Brain microvascular endothelial cell (primary cell): ENCODE measurements at regions not wholly inside any gene's neighbourhood (a gene's known extent, or its start where the extent isn't known, plus 50 kb on each side); places are given as distances from the start of the nearest gene placed in this dataset.

Experiments
- DNase-seq: peaks from one replicate; pipeline ENCODE4 v3.0.0-alpha.2; 2020
- H3K27ac ChIP-seq: fragments of 250-450 bp; sonication (Bioruptor Pico); 2 replicates; pipeline ENCODE4 v1.5.1; 2020; ENCODE audit warnings: mild to moderate bottlenecking, moderate library complexity
- H3K27me3 ChIP-seq: fragments of 250-450 bp; sonication (Bioruptor Pico); replicated peaks from 2 replicates; pipeline ENCODE4 v1.5.1; 2020; ENCODE audit warnings: mild to moderate bottlenecking
- H3K36me3 ChIP-seq: fragments of 250-450 bp; sonication (Bioruptor Pico); replicated peaks from 2 replicates; pipeline ENCODE4 v1.5.1; 2020; ENCODE audit warnings: mild to moderate bottlenecking
- H3K4me3 ChIP-seq: 2 replicates; pipeline ENCODE4 v1.5.1; 2011; ENCODE audit warnings: low read depth, mild to moderate bottlenecking, control low read depth, low read length, moderate library complexity
- CTCF ChIP-seq: IDR thresholded peaks from 2 replicates; pipeline ENCODE4 v1.5.1; 2011; ENCODE audit warnings: low read depth, mild to moderate bottlenecking, moderate library complexity, low read length, control low read depth, inconsistent platforms; ENCODE audit errors: missing control alignments
- in situ Hi-C: cut with HindIII; loops from 2 replicates; pipeline ENCODE4 v1.10.0; 2017; ENCODE audit warnings: low sequenced_read_pairs, low pct_ligation_motif_present

- in situ Hi-C loops: no loop called here
- no peak for DNase-seq
- no peak overlapping the region for H3K4me3 ChIP-seq
- no peak for TF ChIP-seq CTCF
- no peaks in the 10 kb centered on the region for H3K27me3 ChIP-seq
- no peak overlapping the region for H3K27ac ChIP-seq
- no peaks in the 10 kb centered on the region for H3K36me3 ChIP-seq
Measured at GRCh38 chr3:177371888-177372287, 174.6 kb upstream of the TBL1XR1 start.

GRCh38 chr3:177374323-177374722, 177.0 kb upstream of the TBL1XR1 start:
- in situ Hi-C loops: no loop called here
- Histone ChIP-seq H3K27ac (no peak overlapping the region), H3K36me3 (no peaks in the 10 kb centered on the region), H3K4me3 (no peak overlapping the region), H3K27me3 (no peaks in the 10 kb centered on the region)
- no peak for TF ChIP-seq CTCF
- DNase-seq: no peak

GRCh38 chr3:177375316-177375715, 178.0 kb upstream of the TBL1XR1 start:
- no peaks in the 10 kb centered on the region for H3K27me3 ChIP-seq
- in situ Hi-C loops: no loop called here
- no peak overlapping the region for H3K4me3 ChIP-seq
- H3K36me3 ChIP-seq: no peaks in the 10 kb centered on the region
- no peak for DNase-seq
- H3K27ac ChIP-seq: no peak overlapping the region
- TF ChIP-seq CTCF: no peak

GRCh38 chr3:177377166-177377565, 179.9 kb upstream of the TBL1XR1 start:
- Histone ChIP-seq H3K27ac (no peak overlapping the region), H3K27me3 (no peaks in the 10 kb centered on the region), H3K36me3 (no peaks in the 10 kb centered on the region), H3K4me3 (no peak overlapping the region)
- in situ Hi-C loops: no loop called here
- TF ChIP-seq CTCF: no peak
- no peak for DNase-seq

GRCh38 chr3:177378168-177378567, 180.9 kb upstream of the TBL1XR1 start:
- H3K27ac ChIP-seq: no peak overlapping the region
- no peak overlapping the region for H3K4me3 ChIP-seq
- no peak for TF ChIP-seq CTCF
- DNase-seq: no peak
- no peaks in the 10 kb centered on the region for H3K27me3 ChIP-seq
- no peaks in the 10 kb centered on the region for H3K36me3 ChIP-seq
- in situ Hi-C loops: no loop called here

GRCh38 chr3:177379045-177379444, 181.8 kb upstream of the TBL1XR1 start:
- TF ChIP-seq CTCF: no peak
- Histone ChIP-seq H3K27me3 (no peaks in the 10 kb centered on the region), H3K4me3 (no peak overlapping the region), H3K27ac (no peak overlapping the region), H3K36me3 (no peaks in the 10 kb centered on the region)
- no peak for DNase-seq
- in situ Hi-C loops: no loop called here
